ENCODE measurements at regions not wholly inside any gene's neighbourhood (a gene's known extent, or its start where the extent isn't known, plus 50 kb on each side); places are given as distances from the start of the nearest gene placed in this dataset.
"Not testable (repeated sequence)": the region's sequence is repeated elsewhere in the genome, so short reads cannot be mapped to it uniquely, and the experiment has no call there.

- Histone ChIP-seq H3K4me3 (no peak overlapping the region), H3K27ac (no peak overlapping the region), H3K4me1 (no peaks in the 10 kb centered on the region), H3K27me3 (no peaks in the 10 kb centered on the region), H3K36me3 (no peaks in the 10 kb centered on the region), H3K9me3 (replicated peaks) (no peaks in the 10 kb centered on the region)
- DNase-seq, result no peak
Observed at GRCh38 chr6:28814032-28814976, 109.5 kb downstream of the TRIM27 start.

- Histone ChIP-seq H3K4me3 (peak overlapping the region; percentile 42), H3K36me3 (no peaks in the 10 kb centered on the region), H3K4me1 (no peaks in the 10 kb centered on the region), H3K27me3 (no peaks in the 10 kb centered on the region), H3K9me3 (replicated peaks) (no peaks in the 10 kb centered on the region), H3K27ac (no peak overlapping the region)
- DNase-seq, result no peak
Observed at GRCh38 chr6:28816339-28816908, 107.4 kb downstream of the TRIM27 start.

- Histone ChIP-seq H3K27me3 (no peaks in the 10 kb centered on the region), H3K9me3 (replicated peaks) (no peaks in the 10 kb centered on the region), H3K36me3 (no peaks in the 10 kb centered on the region), H3K4me1 (no peaks in the 10 kb centered on the region), H3K4me3 (peak overlapping the region; percentile 42), H3K27ac (no peak overlapping the region)
- DNase-seq, result peak; percentile 40 to 55
Observed at GRCh38 chr6:28816909-28817807, 106.6 kb downstream of the TRIM27 start.

DNA sequence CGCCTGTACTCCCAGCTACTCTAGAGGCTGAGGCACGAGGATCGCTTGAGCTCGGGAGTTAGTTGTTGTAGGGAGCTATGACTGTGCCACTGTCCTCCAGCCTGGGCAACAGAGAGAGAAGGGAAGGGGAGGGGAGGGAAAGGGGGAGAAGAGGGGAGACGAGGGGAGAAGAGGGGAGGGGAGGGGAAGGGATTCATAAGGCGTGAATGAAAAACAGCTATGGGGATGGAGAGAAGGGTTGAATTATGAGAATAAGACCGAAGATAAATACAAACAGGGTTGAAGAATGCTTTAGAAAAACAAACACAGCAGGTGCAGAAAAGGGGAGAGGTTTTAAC lies 106.0 kb downstream of the TRIM27 start:
- no peak for DNase-seq
- Histone ChIP-seq H3K27me3 (no peaks in the 10 kb centered on the region), H3K4me1 (no peaks in the 10 kb centered on the region), H3K36me3 (no peaks in the 10 kb centered on the region), H3K9me3 (replicated peaks) (no peaks in the 10 kb centered on the region), H3K4me3 (peak overlapping the region; percentile 42; the same call in 1 of the 2 replicates), H3K27ac (no peak overlapping the region)

DNA sequence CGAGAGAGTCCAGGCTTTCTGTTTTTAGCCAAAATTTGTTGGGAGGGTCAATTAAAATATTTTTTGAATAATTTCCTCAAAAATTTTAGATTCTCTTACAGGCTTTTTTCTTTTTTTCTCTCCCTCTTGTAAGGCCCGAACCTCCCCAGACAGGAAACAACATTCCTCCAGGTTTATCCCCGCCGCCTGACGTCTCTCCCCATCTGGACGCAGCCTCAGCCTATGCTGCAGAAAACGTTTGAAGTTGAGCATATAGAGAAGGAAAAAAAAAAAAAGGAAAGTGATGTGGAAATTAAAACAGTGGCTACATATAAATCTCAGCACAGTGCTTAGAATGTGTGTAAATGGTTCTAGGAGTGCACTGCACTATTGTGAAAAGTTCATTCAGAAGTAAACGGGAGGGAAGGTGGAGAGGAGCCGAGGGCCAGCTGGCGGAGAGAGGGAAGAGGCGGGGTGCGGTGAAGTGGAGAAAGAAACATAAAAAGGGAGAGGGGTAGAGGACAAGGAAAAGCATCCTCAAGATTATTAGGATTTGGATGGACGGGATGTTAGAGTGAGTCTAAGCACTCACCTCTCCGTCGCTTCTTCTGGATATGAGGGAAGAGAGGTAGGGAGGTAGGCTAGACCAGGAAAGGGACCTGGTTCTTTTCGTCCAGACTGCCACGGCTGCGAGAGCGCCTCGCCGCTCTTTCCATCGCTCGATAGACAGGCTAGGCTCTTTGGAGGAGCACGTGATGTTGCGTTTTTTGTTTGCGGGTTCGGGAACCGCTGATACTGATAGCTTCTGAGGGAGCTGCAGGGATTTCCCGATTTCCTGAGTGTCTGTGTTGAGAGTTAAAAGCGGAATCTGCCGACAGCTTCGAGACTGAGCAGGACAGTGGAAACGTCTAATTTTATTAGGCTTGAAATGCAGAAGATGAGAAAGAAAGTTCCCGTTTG lies 98.7 kb downstream of the TRIM27 start:
- Histone ChIP-seq H3K36me3 (no peaks in the 10 kb centered on the region), H3K4me1 (no peaks in the 10 kb centered on the region), H3K9me3 (replicated peaks) (no peaks in the 10 kb centered on the region), H3K4me3 (no peak overlapping the region), H3K27me3 (no peaks in the 10 kb centered on the region), H3K27ac (no peak overlapping the region)
- no peak for DNase-seq

- DNase-seq, result no peak
- no peaks in the 10 kb centered on the region for H3K4me1 ChIP-seq
- H3K27ac ChIP-seq, result no peak overlapping the region
- no peaks in the 10 kb centered on the region for H3K36me3 ChIP-seq
- H3K27me3 ChIP-seq, result no peaks in the 10 kb centered on the region
- H3K4me3 ChIP-seq, result no peak overlapping the region
- no peaks in the 10 kb centered on the region for H3K9me3 ChIP-seq (replicated peaks)
Observed at GRCh38 chr6:28825732-28826293, 98.0 kb downstream of the TRIM27 start.

DNA sequence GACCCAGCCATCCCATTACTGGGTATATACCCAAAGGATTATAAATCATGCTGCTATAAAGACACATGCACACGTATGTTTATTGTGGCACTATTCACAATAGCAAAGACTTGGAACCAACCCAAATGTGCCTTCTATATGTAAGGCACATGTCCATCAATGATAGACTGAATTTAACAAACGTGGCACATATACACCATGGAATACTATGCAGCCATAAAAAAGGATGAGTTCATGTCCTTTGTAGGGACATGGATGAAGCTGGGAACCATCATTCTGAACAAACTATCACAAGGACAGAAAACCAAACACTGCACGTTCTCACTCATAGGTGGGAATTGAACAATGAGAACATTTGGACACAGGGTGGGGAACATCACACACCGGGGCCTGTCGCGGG lies 92.1 kb downstream of the TRIM27 start:
- DNase-seq; H3K36me3 ChIP-seq; H3K27ac ChIP-seq; H3K4me1 ChIP-seq; H3K27me3 ChIP-seq; H3K9me3 ChIP-seq (replicated peaks); H3K4me3 ChIP-seq: not testable (repeated sequence)

DNA sequence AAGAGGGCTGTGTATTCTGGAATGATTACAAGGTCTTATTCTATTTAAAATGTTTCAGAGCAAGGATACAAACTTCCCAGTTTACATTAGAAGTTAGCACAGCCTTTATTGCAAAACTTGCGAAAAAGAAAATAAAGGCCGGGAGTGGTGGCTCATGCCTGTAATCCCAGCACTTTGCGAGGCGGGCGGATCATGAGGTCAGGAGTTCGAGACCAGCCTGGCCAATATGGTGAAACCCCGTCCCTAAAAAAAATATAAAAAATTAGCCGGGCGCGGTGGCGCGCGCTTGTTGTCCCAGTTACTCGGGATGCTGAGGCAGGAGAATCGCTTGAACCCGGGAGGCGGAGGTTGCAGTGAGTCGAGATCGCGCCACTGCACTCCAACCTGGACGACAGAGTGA lies 87.1 kb downstream of the TRIM27 start:
- not testable (repeated sequence) for H3K9me3 ChIP-seq (replicated peaks); H3K4me3 ChIP-seq; DNase-seq

DNA sequence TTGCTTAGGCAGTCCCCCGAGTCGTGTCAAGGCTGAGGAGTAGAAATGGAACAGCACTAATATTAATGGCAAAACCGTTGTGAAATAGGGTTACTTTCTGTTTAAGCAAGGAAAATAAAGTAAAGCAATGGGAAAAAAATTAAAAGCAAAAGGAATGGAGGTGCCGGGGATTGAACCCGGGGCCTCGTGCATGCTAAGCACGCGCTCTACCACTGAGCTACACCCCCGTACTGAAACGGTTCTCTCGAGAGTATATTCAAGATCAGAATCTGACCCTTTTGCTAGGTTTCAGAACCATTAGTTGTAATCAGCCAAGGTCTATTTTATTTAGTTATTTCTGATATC lies 85.5 kb downstream of the TRIM27 start:
- Histone ChIP-seq H3K4me3 (peak overlapping the region; percentile 62), H3K27me3 (no peaks in the 10 kb centered on the region), H3K9me3 (replicated peaks) (no peaks in the 10 kb centered on the region), H3K27ac (no peak overlapping the region), H3K4me1 (no peaks in the 10 kb centered on the region), H3K36me3 (no peaks in the 10 kb centered on the region)
- DNase-seq, result peak; percentile 36 to 77

More for the DNA sequence above, 87.1 kb downstream of the TRIM27 start:
- H3K36me3 ChIP-seq, H3K4me1 ChIP-seq, H3K27me3 ChIP-seq, H3K27ac ChIP-seq: not testable (repeated sequence)

DNA sequence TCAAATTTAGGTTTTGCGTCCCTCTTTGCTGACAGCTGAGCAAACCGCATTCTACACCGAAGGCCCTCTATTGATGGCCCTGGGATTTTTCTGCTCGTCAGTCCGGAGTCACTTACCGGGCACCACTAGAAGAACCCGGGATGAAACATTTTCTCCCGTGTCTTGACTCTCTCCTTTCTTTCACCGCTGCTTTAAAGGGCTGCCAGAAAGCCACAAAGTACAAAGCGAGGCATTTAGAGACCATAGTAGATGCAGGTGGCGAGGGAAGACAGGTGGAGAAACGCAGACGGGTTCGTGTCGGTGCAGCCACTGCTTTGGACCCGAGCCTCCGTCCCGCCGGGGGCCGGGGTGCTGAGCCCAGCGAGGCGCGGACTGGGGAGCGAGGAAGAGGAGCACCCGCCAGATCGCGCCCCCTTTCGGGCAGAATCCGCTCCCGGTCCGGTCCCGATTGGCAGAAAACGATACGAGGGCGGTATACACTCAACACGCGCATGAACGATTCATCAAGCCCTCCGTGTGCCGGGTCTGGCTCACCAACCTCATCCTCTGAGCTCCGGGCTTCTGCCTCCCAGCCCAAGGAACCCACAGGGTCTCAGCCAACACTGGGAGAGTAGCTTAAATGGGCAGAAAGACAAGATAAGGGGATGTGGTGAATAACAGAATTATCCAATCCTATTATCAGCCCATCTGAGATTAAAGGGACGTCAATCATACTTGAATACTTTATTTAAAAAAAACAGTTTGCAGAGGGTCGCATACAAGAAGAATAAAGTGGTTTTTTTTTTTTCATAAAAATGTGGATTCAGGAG lies 84.9 kb downstream of the TRIM27 start:
- Histone ChIP-seq H3K4me3 (peak overlapping the region; percentile 62), H3K4me1 (no peaks in the 10 kb centered on the region), H3K36me3 (no peaks in the 10 kb centered on the region), H3K27me3 (no peaks in the 10 kb centered on the region), H3K9me3 (replicated peaks) (no peaks in the 10 kb centered on the region), H3K27ac (no peak overlapping the region)
- peak; percentile 82 to 85 for DNase-seq

- Histone ChIP-seq H3K4me3 (peak overlapping the region; percentile 62), H3K9me3 (replicated peaks) (no peaks in the 10 kb centered on the region), H3K27me3 (no peaks in the 10 kb centered on the region), H3K4me1 (no peaks in the 10 kb centered on the region), H3K36me3 (no peaks in the 10 kb centered on the region), H3K27ac (no peak overlapping the region)
- no peak for DNase-seq
Observed at GRCh38 chr6:28839443-28840120, 84.2 kb downstream of the TRIM27 start.

DNA sequence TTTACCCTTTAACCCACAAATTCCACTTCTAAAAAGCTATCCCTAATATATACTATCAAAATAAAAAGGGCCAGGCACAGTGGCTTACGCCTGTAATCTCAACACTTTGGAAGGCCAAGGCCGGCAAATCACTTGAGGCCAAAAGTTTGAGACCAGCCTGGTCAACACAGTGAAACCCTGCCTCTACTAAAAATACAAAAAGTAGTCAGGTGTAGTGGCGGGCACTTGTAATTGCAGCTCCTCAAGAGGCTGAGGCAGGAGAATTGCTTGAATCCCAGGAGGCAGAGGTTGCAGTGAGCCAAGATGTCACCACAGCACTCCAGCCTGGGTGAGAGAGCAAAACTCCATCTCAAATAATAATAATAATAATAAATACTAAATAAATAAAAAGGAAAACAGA lies 82.5 kb downstream of the TRIM27 start:
- H3K27ac ChIP-seq, result no peak overlapping the region
- no peaks in the 10 kb centered on the region for H3K36me3 ChIP-seq
- no peaks in the 10 kb centered on the region for H3K9me3 ChIP-seq (replicated peaks)
- H3K4me3 ChIP-seq, result no peak overlapping the region
- no peaks in the 10 kb centered on the region for H3K27me3 ChIP-seq
- DNase-seq, result no peak
- H3K4me1 ChIP-seq, result no peaks in the 10 kb centered on the region

GRCh38 chr6:28848756-28849155 lies 75.0 kb downstream of the TRIM27 start:
- not testable (repeated sequence) for DNase-seq; H3K9me3 ChIP-seq (replicated peaks); H3K4me1 ChIP-seq; H3K4me3 ChIP-seq; H3K36me3 ChIP-seq; H3K27ac ChIP-seq; H3K27me3 ChIP-seq
